ENCODE measurements at regions not wholly inside any gene's neighbourhood (a gene's known extent, or its start where the extent isn't known, plus 50 kb on each side); places are given as distances from the start of the nearest gene placed in this dataset.

GRCh38 chr3:5638550-5638949 lies 451.0 kb downstream of the EDEM1 start:
- TF ChIP-seq, protein P1, sequence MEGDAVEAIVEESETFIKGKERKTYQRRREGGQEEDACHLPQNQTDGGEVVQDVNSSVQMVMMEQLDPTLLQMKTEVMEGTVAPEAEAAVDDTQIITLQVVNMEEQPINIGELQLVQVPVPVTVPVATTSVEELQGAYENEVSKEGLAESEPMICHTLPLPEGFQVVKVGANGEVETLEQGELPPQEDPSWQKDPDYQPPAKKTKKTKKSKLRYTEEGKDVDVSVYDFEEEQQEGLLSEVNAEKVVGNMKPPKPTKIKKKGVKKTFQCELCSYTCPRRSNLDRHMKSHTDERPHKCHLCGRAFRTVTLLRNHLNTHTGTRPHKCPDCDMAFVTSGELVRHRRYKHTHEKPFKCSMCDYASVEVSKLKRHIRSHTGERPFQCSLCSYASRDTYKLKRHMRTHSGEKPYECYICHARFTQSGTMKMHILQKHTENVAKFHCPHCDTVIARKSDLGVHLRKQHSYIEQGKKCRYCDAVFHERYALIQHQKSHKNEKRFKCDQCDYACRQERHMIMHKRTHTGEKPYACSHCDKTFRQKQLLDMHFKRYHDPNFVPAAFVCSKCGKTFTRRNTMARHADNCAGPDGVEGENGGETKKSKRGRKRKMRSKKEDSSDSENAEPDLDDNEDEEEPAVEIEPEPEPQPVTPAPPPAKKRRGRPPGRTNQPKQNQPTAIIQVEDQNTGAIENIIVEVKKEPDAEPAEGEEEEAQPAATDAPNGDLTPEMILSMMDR (IDR thresholded peaks at IDR 0.05 in 8 of 11, conservative IDR thresholded peaks at IDR 0.05 in 3 of 11): no peak
- no peak for TF ChIP-seq POLR2A (IDR thresholded peaks at IDR 0.05)

Data from spleen (tissue), 7 donors.